Gastrocnemius medialis (tissue), 4 donors: ENCODE measurements at regions not wholly inside any gene's neighbourhood (a gene's known extent, or its start where the extent isn't known, plus 50 kb on each side); places are given as distances from the start of the nearest gene placed in this dataset.

Experiments
- ATAC-seq, 2 donors: fragments of 150-250 bp; one replicate each; pipeline ENCODE4 v1.9.1; 2016
- DNase-seq, 2 donors: peaks; one replicate each; pipeline ENCODE4 v3.0.0-alpha.2; 2019
- H3K27ac ChIP-seq, 4 donors: fragments of 200-600 bp; sonication (generic); 1 replicate in 1 of 4; 2 replicates in 3 of 4; pipeline ENCODE4 v1.5.1; 2016 to 2018; ENCODE audit warnings: mild to moderate bottlenecking in 2 of 4, moderate library complexity in 1 of 4
- H3K27me3 ChIP-seq, 3 donors: fragments of 200-600 bp; sonication (generic) in 2 of 3; 1 replicate in 1 of 3; 2 replicates in 2 of 3; pipeline versions ENCODE4 v1.5.1 to v1.6.0; 2016 to 2019; ENCODE audit warnings: mild to moderate bottlenecking in 1 of 3, moderate library complexity in 1 of 3
- H3K36me3 ChIP-seq, 2 donors: fragments of 200-600 bp; sonication (generic) in 1 of 2; one replicate each; pipeline ENCODE4 v1.5.1; 2017 to 2018
- H3K4me1 ChIP-seq, 2 donors: fragments of 200-600 bp; sonication (generic) in 1 of 2; one replicate each; pipeline ENCODE4 v1.5.1; 2016 to 2017; ENCODE audit warnings: mild to moderate bottlenecking in 2 of 2
- H3K4me3 ChIP-seq, 4 donors: fragments of 200-600 bp; sonication (generic) in 3 of 4; 1 replicate in 1 of 4; 2 replicates in 3 of 4; pipeline ENCODE4 v1.5.1; 2016 to 2019; ENCODE audit warnings: mild to moderate bottlenecking in 2 of 4
- H3K9me3 ChIP-seq, 3 donors: fragments of 200-600 bp; sonication (generic) in 2 of 3; 1 replicate in 1 of 3; 2 replicates in 2 of 3; pipeline ENCODE4 v1.5.1; 2016 to 2019
- CTCF ChIP-seq, 5 experiments: fragments of 450-650 bp in 3 of 5; fragments of 200-600 bp in 2 of 5; sonication (generic) in 2 of 5; IDR thresholded peaks in 4 of 5; conservative IDR thresholded peaks in 1 of 5; 1 replicate in 4 of 5; 2 replicates in 1 of 5; pipeline ENCODE4 v1.5.1; 2016 to 2019; ENCODE audit warnings: antibody characterized with exemption in 5 of 5, mild to moderate bottlenecking in 3 of 5, moderate library complexity in 3 of 5
- POLR2A ChIP-seq, 2 donors: fragments of 450-650 bp; IDR thresholded peaks; one replicate each; pipeline ENCODE4 v1.6.1; 2017; ENCODE audit warnings: antibody characterized with exemption in 2 of 2, mild to moderate bottlenecking in 2 of 2, moderate library complexity in 2 of 2
- in situ Hi-C, 4 donors: fragments of 200-750 bp; cut with MboI; loops; one replicate each; pipeline versions ENCODE4 v1.15.0 to v1.8.0; 2017; ENCODE audit warnings: low sequenced_read_pairs in 4 of 4
- intact Hi-C: fragments of 100-400 bp; cut with DNase I; formaldehyde crosslinking; loops from one replicate; pipeline ENCODE4 v1.15.1; 2023; ENCODE audit warnings: low total_unique reads

GRCh38 chr13:83048419-83048818, 833.9 kb downstream of the SLITRK1 start:
- TF ChIP-seq POLR2A (IDR thresholded peaks at IDR 0.05) = no peak
- no peak for TF ChIP-seq CTCF (IDR thresholded peaks at IDR 0.05 in 4 of 5, conservative IDR thresholded peaks at IDR 0.05 in 1 of 5)
- H3K9me3 ChIP-seq = no peaks in the 10 kb centered on the region
- ATAC-seq (no peak), DNase-seq (no peak)
- H3K27ac ChIP-seq = no peak overlapping the region
- no peaks in the 10 kb centered on the region for H3K4me1 ChIP-seq
- H3K27me3 ChIP-seq = no peaks in the 10 kb centered on the region
- no peaks in the 10 kb centered on the region for H3K36me3 ChIP-seq
- H3K4me3 ChIP-seq = no peak overlapping the region
- intact Hi-C loops (no loop called here), in situ Hi-C loops (no loop called here)

DNA sequence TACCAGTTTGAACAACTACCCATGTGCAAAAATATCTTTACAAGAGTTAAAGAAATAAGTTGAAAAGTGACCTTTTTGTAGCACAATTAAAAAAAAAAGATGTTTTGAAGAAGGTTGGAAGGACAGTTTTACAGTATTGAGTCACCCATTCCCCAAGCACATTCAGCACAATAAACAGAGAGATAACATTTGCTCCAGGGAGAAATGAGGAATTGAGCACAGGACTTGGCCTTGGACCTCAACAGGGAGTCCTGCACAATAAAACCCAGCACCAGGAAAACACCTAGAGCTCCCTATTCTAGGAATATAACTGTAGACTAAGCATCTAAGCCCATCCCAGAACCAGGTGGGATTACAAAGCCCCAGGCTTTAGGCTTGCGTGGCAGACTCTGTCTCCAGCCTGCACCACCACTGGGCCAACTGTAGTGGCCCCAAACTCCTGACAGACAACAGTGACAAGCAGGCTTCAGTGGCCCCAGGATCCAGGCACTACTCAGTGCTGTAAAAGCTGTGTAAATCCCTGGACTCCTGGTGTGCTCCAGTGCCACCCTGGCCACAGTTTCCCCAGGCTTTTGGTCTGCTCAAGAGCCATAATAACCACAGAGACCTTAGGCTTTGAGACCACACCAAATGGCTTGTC, 857.2 kb downstream of the SLITRK1 start:
- in situ Hi-C loops = no loop called here

GRCh38 chr13:83024232-83024631, 858.0 kb downstream of the SLITRK1 start:
- Histone ChIP-seq H3K27ac (no peak overlapping the region), H3K36me3 (no peaks in the 10 kb centered on the region), H3K4me3 (no peak overlapping the region), H3K9me3 (no peaks in the 10 kb centered on the region), H3K4me1 (no peaks in the 10 kb centered on the region), H3K27me3 (no peaks in the 10 kb centered on the region)
- DNase-seq (no peak), ATAC-seq (no peak)
- TF ChIP-seq POLR2A (IDR thresholded peaks at IDR 0.05) = no peak
- TF ChIP-seq CTCF (IDR thresholded peaks at IDR 0.05 in 4 of 5, conservative IDR thresholded peaks at IDR 0.05 in 1 of 5) = no peak
- in situ Hi-C loops (no loop called here), intact Hi-C loops (no loop called here)

More for the DNA sequence above, 857.2 kb downstream of the SLITRK1 start:
- intact Hi-C loops = no loop called here
- no peak for TF ChIP-seq CTCF (IDR thresholded peaks at IDR 0.05 in 4 of 5, conservative IDR thresholded peaks at IDR 0.05 in 1 of 5)
- no peak for TF ChIP-seq POLR2A (IDR thresholded peaks at IDR 0.05)
- DNase-seq (no peak), ATAC-seq (no peak)
- Histone ChIP-seq H3K36me3 (no peaks in the 10 kb centered on the region), H3K27me3 (no peaks in the 10 kb centered on the region), H3K27ac (no peak overlapping the region), H3K4me3 (no peak overlapping the region), H3K9me3 (no peaks in the 10 kb centered on the region), H3K4me1 (no peaks in the 10 kb centered on the region)

DNA sequence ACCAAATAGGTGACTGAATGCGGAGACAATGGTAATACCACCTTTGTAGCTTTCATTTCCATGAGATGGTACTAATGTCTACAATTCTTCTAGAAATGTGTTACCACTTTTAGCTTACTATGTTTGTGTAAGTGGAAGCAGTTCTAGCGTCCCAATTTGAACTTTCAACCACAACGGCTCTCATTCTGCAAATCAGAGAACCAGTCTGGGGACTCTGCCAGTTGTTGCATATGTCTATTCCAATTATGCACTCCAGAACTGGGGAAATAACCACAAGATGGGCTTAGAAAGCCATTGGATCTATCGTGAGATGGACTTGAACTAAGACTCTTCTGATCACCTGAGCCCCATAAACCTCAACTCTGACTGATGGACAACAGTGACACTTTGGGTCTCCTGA, 862.3 kb downstream of the SLITRK1 start:
- in situ Hi-C loops (no loop called here), intact Hi-C loops (no loop called here)
- Histone ChIP-seq H3K27ac (no peak overlapping the region), H3K4me1 (no peaks in the 10 kb centered on the region), H3K27me3 (no peaks in the 10 kb centered on the region), H3K36me3 (no peaks in the 10 kb centered on the region), H3K4me3 (no peak overlapping the region), H3K9me3 (no peaks in the 10 kb centered on the region)
- ATAC-seq = no peak
- TF ChIP-seq CTCF (IDR thresholded peaks at IDR 0.05 in 4 of 5, conservative IDR thresholded peaks at IDR 0.05 in 1 of 5) (no peak), POLR2A (IDR thresholded peaks at IDR 0.05) (no peak)
- DNase-seq = no peak

- no peak for ATAC-seq
- intact Hi-C loops = no loop called here
- TF ChIP-seq CTCF (IDR thresholded peaks at IDR 0.05 in 4 of 5, conservative IDR thresholded peaks at IDR 0.05 in 1 of 5) = no peak
- no peak for TF ChIP-seq POLR2A (IDR thresholded peaks at IDR 0.05)
Observed at GRCh38 chr13:83009987-83010386, 872.3 kb downstream of the SLITRK1 start.

More at GRCh38 chr13:83009987-83010386, 872.3 kb downstream of the SLITRK1 start:
- no peaks in the 10 kb centered on the region for H3K27me3 ChIP-seq
- in situ Hi-C loops = no loop called here
- no peaks in the 10 kb centered on the region for H3K36me3 ChIP-seq
- H3K27ac ChIP-seq = no peak overlapping the region
- H3K9me3 ChIP-seq = no peaks in the 10 kb centered on the region
- H3K4me1 ChIP-seq = peaks cover 0 to 6% of the 10 kb centered on the region in 2 donors
- DNase-seq = no peak
- no peak overlapping the region for H3K4me3 ChIP-seq
